B cell (primary cell): ENCODE measurements at regions not wholly inside any gene's neighbourhood (a gene's known extent, or its start where the extent isn't known, plus 50 kb on each side); places are given as distances from the start of the nearest gene placed in this dataset.

Experiments used
- ATAC-seq: fragments of 200-7000 bp; cut with Tn5 transposase; one replicate; pipeline ENCODE4 v1.10.0; 2021; ENCODE audit warnings: low read depth, mild to moderate bottlenecking, moderate number of reproducible peaks, moderate library complexity
- CTCF ChIA-PET: fragments of 350-600 bp; sonication (Branson Sonifier 250); formaldehyde crosslinking; loops from one replicate; lab custom pipeline; 2021; ENCODE audit warnings: antibody characterized with exemption, inconsistent platforms; lab: Charles Lee
- POLR2A ChIA-PET: fragments of 350-600 bp; sonication (Branson Sonifier 250); formaldehyde crosslinking; loops from one replicate; lab custom pipeline; 2021; ENCODE audit warnings: antibody characterized with exemption; lab: Charles Lee
- DNase-seq: peaks from one replicate; pipeline ENCODE4 v3.0.0; 2013
- H2AFZ ChIP-seq: 2 replicates; pipeline ENCODE4 v1.6.1; 2012; ENCODE audit warnings: mild to moderate bottlenecking, low read depth, low read length; ENCODE audit not compliant: insufficient read depth, poor library complexity, severe bottlenecking
- H3K27ac ChIP-seq, 2 donors: 1 replicate in 1 of 2; 2 replicates in 1 of 2; pipeline ENCODE4 v1.5.1; 2012 to 2013; ENCODE audit warnings: low read length in 2 of 2, mild to moderate bottlenecking in 2 of 2, moderate library complexity in 1 of 2
- H3K27me3 ChIP-seq, 4 experiments: fragments of 200-600 bp in 1 of 4; sonication (generic) in 1 of 4; replicated peaks in 1 of 4; 1 replicate in 2 of 4; 2 replicates in 2 of 4; pipeline versions ENCODE4 v1.6.1 to v1.7.0; 2013 to 2016; ENCODE audit warnings: low read length in 3 of 4, mild to moderate bottlenecking in 2 of 4, mixed read lengths in 1 of 4, moderate library complexity in 1 of 4; ENCODE audit not compliant: insufficient read depth in 4 of 4, control insufficient read depth in 3 of 4; ENCODE audit errors: control extremely low read depth in 1 of 4
- H3K36me3 ChIP-seq, 2 experiments: replicated peaks in 1 of 2; 1 replicate in 1 of 2; 2 replicates in 1 of 2; pipeline versions ENCODE4 v1.6.1 to v1.7.1; 2013; ENCODE audit warnings: low read length in 1 of 2; ENCODE audit not compliant: insufficient read depth in 2 of 2, control insufficient read depth in 1 of 2; ENCODE audit errors: control extremely low read depth in 1 of 2, extremely low read depth in 1 of 2
- H3K4me1 ChIP-seq, 2 donors: fragments of 200-600 bp in 1 of 2; sonication (generic) in 1 of 2; 1 replicate in 1 of 2; 2 replicates in 1 of 2; pipeline versions ENCODE4 v1.5.1 to v1.6.1; 2013 to 2017; ENCODE audit warnings: low read length in 2 of 2; ENCODE audit not compliant: control insufficient read depth in 2 of 2, insufficient read depth in 2 of 2
- H3K4me2 ChIP-seq: replicated peaks from 2 replicates; pipeline ENCODE3; 2012; ENCODE audit warnings: mild to moderate bottlenecking, low read depth, low read length; ENCODE audit not compliant: poor library complexity, severe bottlenecking
- H3K4me3 ChIP-seq, 5 experiments: fragments of 200-600 bp in 1 of 5; sonication (generic) in 1 of 5; 1 replicate in 3 of 5; 2 replicates in 2 of 5; pipeline versions ENCODE4 v1.5.1 to v1.7.0; 2011 to 2016; ENCODE audit warnings: low read length in 4 of 5, mild to moderate bottlenecking in 4 of 5, low read depth in 2 of 5, control low read depth in 1 of 5, moderate library complexity in 1 of 5; ENCODE audit not compliant: insufficient read depth in 1 of 5; ENCODE audit errors: control extremely low read depth in 1 of 5, extremely low read depth in 1 of 5
- H3K79me2 ChIP-seq: fragments of 200-600 bp; sonication (generic); one replicate; pipeline ENCODE4 v1.6.0; 2016; ENCODE audit warnings: low read length; ENCODE audit not compliant: control insufficient read depth, insufficient read depth
- H3K9ac ChIP-seq: fragments of 200-600 bp; sonication (generic); 2 replicates; pipeline ENCODE4 v1.6.1; 2017; ENCODE audit warnings: mild to moderate bottlenecking, low read length, moderate library complexity
- H3K9me3 ChIP-seq, 3 donors: one replicate each; pipeline versions ENCODE4 v1.6.1 to v1.7.1; 2013; ENCODE audit warnings: low read length in 2 of 3; ENCODE audit not compliant: control insufficient read depth in 2 of 3, insufficient read depth in 1 of 3; ENCODE audit errors: control extremely low read depth in 1 of 3
- H4K20me1 ChIP-seq: 2 replicates; pipeline ENCODE4 v1.6.0; 2012; ENCODE audit warnings: mild to moderate bottlenecking, low read length; ENCODE audit not compliant: insufficient read depth, control insufficient read depth, poor library complexity, severe bottlenecking
- H3K27ac Mint-ChIP-seq: one replicate; pipeline ENCODE4 v1.8.0; 2021; ENCODE audit warnings: mixed read lengths
- H3K27me3 Mint-ChIP-seq: one replicate; pipeline ENCODE4 v1.8.0; 2021; ENCODE audit warnings: mixed read lengths
- H3K4me1 Mint-ChIP-seq: one replicate; pipeline ENCODE4 v1.8.0; 2021; ENCODE audit warnings: mixed read lengths
- H3K4me3 Mint-ChIP-seq: one replicate; pipeline ENCODE4 v1.8.0; 2021; ENCODE audit warnings: mixed read lengths
- H3K9me3 Mint-ChIP-seq: one replicate; pipeline ENCODE4 v1.8.0; 2022; ENCODE audit warnings: mixed read lengths; ENCODE audit not compliant: insufficient read depth
- EZH2 ChIP-seq: IDR thresholded peaks from 2 replicates; pipeline ENCODE4 v1.6.1; 2012; ENCODE audit warnings: borderline replicate concordance, low read depth, mild to moderate bottlenecking, moderate library complexity, low read length; ENCODE audit not compliant: insufficient read depth, poor library complexity, severe bottlenecking
- WGBS: methylation state at CpG from one replicate; pipeline ENCODE4 v1.1.5; 2013; ENCODE audit warnings: missing lambda C conversion rate; ENCODE audit not compliant: insufficient coverage; 5-methylcytosine and 5-hydroxymethylcytosine counted together
- intact Hi-C: fragments of 100-400 bp; cut with micrococcal nuclease; formaldehyde crosslinking; loops from one replicate; pipeline ENCODE4 v1.10.0; 2022
- TF ChIP-seq, protein P1 (sequence below): fragments of 200-600 bp; IDR thresholded peaks from one replicate; pipeline ENCODE4 v1.8.0; 2022; ENCODE audit warnings: antibody characterized with exemption, mild to moderate bottlenecking

DNA sequence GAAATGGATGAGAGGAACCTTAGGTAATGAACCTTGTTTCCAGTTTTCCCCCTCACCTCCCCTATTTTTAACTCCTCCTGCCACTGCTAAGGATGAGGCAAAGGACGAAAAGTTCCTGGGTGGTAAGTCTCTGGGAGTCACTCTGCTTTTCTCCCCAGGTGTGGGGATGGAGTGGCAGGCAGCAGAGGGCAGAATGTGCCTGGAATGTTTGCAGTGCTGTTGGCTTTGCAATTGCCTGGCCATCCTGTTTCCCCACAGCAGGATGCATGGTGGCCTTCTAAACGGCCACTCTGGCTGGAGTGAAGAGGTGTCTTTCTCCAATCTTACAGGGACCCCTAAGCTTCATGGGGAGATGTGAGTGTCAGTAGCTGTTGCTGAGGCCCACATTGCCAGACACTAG lies 432.5 kb upstream of the ZFHX3 start:
- Histone ChIP-seq H3K4me1 (no peaks in the 10 kb centered on the region), H3K27ac (no peak overlapping the region), H3K79me2 (no peaks in the 10 kb centered on the region), H3K9me3 (no peaks in the 10 kb centered on the region), H3K27me3 (no peaks in the 10 kb centered on the region), H2AFZ (no peak overlapping the region), H3K4me2 (no peak overlapping the region), H3K4me3 (no peak overlapping the region), H3K9ac (no peak overlapping the region), H4K20me1 (no peaks in the 10 kb centered on the region), H3K36me3 (no peaks in the 10 kb centered on the region)
- no peak for ATAC-seq
- Mint-ChIP-seq H3K27me3 (peaks cover 10% of the 10 kb centered on the region), H3K4me3 (no peak overlapping the region), H3K4me1 (peaks cover 4% of the 10 kb centered on the region), H3K27ac (no peak overlapping the region), H3K9me3 (no peaks in the 10 kb centered on the region)
- DNase-seq: no peak
- intact Hi-C loops: no loop called here
- CTCF ChIA-PET: no interaction called here
- no CpG with 5 or more reads among the region's 2 CpGs for WGBS
- POLR2A ChIA-PET: no interaction called here
- no peak for TF ChIP-seq EZH2
- TF ChIP-seq, protein P1, sequence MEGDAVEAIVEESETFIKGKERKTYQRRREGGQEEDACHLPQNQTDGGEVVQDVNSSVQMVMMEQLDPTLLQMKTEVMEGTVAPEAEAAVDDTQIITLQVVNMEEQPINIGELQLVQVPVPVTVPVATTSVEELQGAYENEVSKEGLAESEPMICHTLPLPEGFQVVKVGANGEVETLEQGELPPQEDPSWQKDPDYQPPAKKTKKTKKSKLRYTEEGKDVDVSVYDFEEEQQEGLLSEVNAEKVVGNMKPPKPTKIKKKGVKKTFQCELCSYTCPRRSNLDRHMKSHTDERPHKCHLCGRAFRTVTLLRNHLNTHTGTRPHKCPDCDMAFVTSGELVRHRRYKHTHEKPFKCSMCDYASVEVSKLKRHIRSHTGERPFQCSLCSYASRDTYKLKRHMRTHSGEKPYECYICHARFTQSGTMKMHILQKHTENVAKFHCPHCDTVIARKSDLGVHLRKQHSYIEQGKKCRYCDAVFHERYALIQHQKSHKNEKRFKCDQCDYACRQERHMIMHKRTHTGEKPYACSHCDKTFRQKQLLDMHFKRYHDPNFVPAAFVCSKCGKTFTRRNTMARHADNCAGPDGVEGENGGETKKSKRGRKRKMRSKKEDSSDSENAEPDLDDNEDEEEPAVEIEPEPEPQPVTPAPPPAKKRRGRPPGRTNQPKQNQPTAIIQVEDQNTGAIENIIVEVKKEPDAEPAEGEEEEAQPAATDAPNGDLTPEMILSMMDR: no peak

DNA sequence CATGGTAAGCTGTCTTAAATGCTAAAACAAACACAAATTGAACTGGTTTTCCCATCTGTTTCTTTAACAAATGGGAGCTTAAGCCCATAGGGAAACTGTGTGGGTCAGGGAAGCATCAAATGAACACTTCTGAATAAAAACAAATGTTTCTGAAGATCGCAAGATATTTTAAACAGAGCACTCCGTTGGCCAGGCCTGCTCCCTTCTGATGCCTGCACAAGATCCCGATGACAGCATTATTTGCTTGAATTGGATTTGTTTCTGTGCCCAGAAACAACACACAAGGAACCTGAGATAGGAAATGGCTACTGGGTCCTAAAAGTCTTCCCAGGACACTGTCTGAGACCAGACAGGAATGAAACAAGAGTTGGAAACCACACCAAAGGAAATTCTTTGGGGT lies 425.8 kb upstream of the ZFHX3 start:
- Histone ChIP-seq H3K4me2 (no peak overlapping the region), H3K27me3 (no peaks in the 10 kb centered on the region), H3K9ac (no peak overlapping the region), H3K9me3 (no peaks in the 10 kb centered on the region), H3K79me2 (no peaks in the 10 kb centered on the region), H2AFZ (no peak overlapping the region), H3K4me3 (no peak overlapping the region), H4K20me1 (no peaks in the 10 kb centered on the region), H3K4me1 (no peaks in the 10 kb centered on the region), H3K27ac (no peak overlapping the region), H3K36me3 (no peaks in the 10 kb centered on the region)
- H3K4me3 Mint-ChIP-seq: no peak overlapping the region
- H3K27me3 Mint-ChIP-seq: no peaks in the 10 kb centered on the region
- WGBS: 85% methylated on average over 2 of the region's 3 CpGs
- POLR2A ChIA-PET: no interaction called here
- DNase-seq (no peak), ATAC-seq (no peak)
- TF ChIP-seq EZH2: no peak
- TF ChIP-seq, protein P1: no peak
- H3K4me1 Mint-ChIP-seq: no peaks in the 10 kb centered on the region
- CTCF ChIA-PET: no interaction called here
- peaks cover 3% of the 10 kb centered on the region for H3K9me3 Mint-ChIP-seq
- intact Hi-C loops: no loop called here
- no peak overlapping the region for H3K27ac Mint-ChIP-seq
